H1 (cell line): ENCODE measurements at regions not wholly inside any gene's neighbourhood (a gene's known extent, or its start where the extent isn't known, plus 50 kb on each side); places are given as distances from the start of the nearest gene placed in this dataset.

Source experiments
- CTCF ChIA-PET: fragments of 300-600 bp; sonication (Branson Sonifier 250); formaldehyde crosslinking; loops from one replicate; lab custom pipeline; 2021; ENCODE audit not compliant: partially characterized antibody; lab: Charles Lee
- POLR2A ChIA-PET: fragments of 300-600 bp; sonication (Branson Sonifier 250); formaldehyde crosslinking; loops from one replicate; lab custom pipeline; 2021; ENCODE audit warnings: inconsistent platforms; ENCODE audit not compliant: partially characterized antibody; lab: Charles Lee
- DNase-seq, 2 experiments: peaks; one replicate each; pipeline versions ENCODE4 v3.0.0 to v3.0.0-alpha.2; 2010 to 2022; ENCODE audit warnings: low spot score in 2 of 2, low read depth in 1 of 2, mixed read lengths in 1 of 2
- FAIRE-seq: peaks from 2 replicates; lab custom pipeline; 2011; peaks lifted over from hg19 to GRCh38; lab: Jason Lieb, UNC
- H2AFZ ChIP-seq: 2 replicates; pipeline ENCODE4 v1.8.1; 2012; ENCODE audit warnings: low read length, inconsistent platforms
- H2AK5ac ChIP-seq: 2 replicates; pipeline ENCODE4 v1.6.1; 2013; ENCODE audit warnings: low read depth, low read length
- H2BK120ac ChIP-seq: replicated peaks from 2 replicates; pipeline ENCODE3; 2013; ENCODE audit warnings: low read depth, low read length, inconsistent platforms
- H2BK12ac ChIP-seq: 2 replicates; pipeline ENCODE4 v1.6.1; 2013; ENCODE audit warnings: low read depth, low read length
- H2BK15ac ChIP-seq: 2 replicates; pipeline ENCODE4 v1.6.1; 2013; ENCODE audit warnings: low read length
- H2BK20ac ChIP-seq: 2 replicates; pipeline ENCODE4 v1.6.1; 2013; ENCODE audit warnings: low read length
- H2BK5ac ChIP-seq: 2 replicates; pipeline ENCODE4 v1.6.1; 2013; ENCODE audit warnings: low read depth, low read length
- H3K14ac ChIP-seq: 2 replicates; pipeline ENCODE4 v1.6.1; 2013; ENCODE audit warnings: inconsistent platforms; ENCODE audit not compliant: insufficient read length
- H3K18ac ChIP-seq: 2 replicates; pipeline ENCODE4 v1.6.1; 2013; ENCODE audit warnings: low read length; ENCODE audit errors: extremely low read depth
- H3K23ac ChIP-seq: 2 replicates; pipeline ENCODE4 v1.6.1; 2013; ENCODE audit warnings: inconsistent platforms; ENCODE audit not compliant: insufficient read length
- H3K23me2 ChIP-seq: 2 replicates; pipeline ENCODE4 v1.6.1; 2013; ENCODE audit warnings: low read depth, low read length
- H3K27ac ChIP-seq: 2 replicates; pipeline ENCODE4 v1.6.1; 2011; ENCODE audit warnings: low read depth, low read length, inconsistent platforms
- H3K27me3 ChIP-seq, 4 experiments: replicated peaks in 1 of 4; 1 replicate in 1 of 4; 2 replicates in 3 of 4; pipeline versions ENCODE4 v1.6.1 to v1.8.1; 2011 to 2013; ENCODE audit warnings: low read length in 3 of 4, mild to moderate bottlenecking in 3 of 4, inconsistent platforms in 2 of 4, mixed read lengths in 2 of 4, moderate library complexity in 1 of 4; ENCODE audit not compliant: control insufficient read depth in 3 of 4, insufficient read depth in 3 of 4; ENCODE audit errors: extremely low read depth in 1 of 4
- H3K36me3 ChIP-seq, 4 experiments: 2 replicates each; pipeline versions ENCODE4 v1.6.1 to v1.8.1; 2011 to 2013; ENCODE audit warnings: mild to moderate bottlenecking in 4 of 4, low read length in 3 of 4, moderate library complexity in 2 of 4, control low read depth in 1 of 4, inconsistent platforms in 1 of 4; ENCODE audit not compliant: insufficient read depth in 4 of 4, control insufficient read depth in 2 of 4
- H3K4ac ChIP-seq: replicated peaks from 2 replicates; pipeline ENCODE3; 2013; ENCODE audit warnings: low read length, low read depth, mixed read lengths, inconsistent platforms; ENCODE audit not compliant: insufficient read length
- H3K4me1 ChIP-seq, 4 experiments: replicated peaks in 1 of 4; 1 replicate in 1 of 4; 2 replicates in 3 of 4; pipeline versions ENCODE4 v1.6.1 to v1.8.1; 2011 to 2013; ENCODE audit warnings: low read length in 3 of 4, inconsistent platforms in 2 of 4, mixed read lengths in 1 of 4; ENCODE audit not compliant: insufficient read depth in 4 of 4, control insufficient read depth in 3 of 4
- H3K4me2 ChIP-seq, 2 experiments: 2 replicates each; pipeline versions ENCODE4 v1.6.1 to v1.8.1; 2011 to 2013; ENCODE audit warnings: low read depth in 2 of 2, low read length in 2 of 2, control low read depth in 1 of 2, inconsistent platforms in 1 of 2, mild to moderate bottlenecking in 1 of 2; ENCODE audit not compliant: insufficient read depth in 1 of 2
- H3K4me3 ChIP-seq, 4 experiments: fragments of 200-600, 300-600 bp in 1 of 4; sonication (generic), shearing (Covaris generic), sonication (Bioruptor Twin) in 1 of 4; 2 replicates each; pipeline versions ENCODE4 v1.5.1 to v1.8.1; 2011 to 2016; ENCODE audit warnings: low read length in 4 of 4, low read depth in 3 of 4, control low read depth in 2 of 4, inconsistent platforms in 2 of 4, mild to moderate bottlenecking in 2 of 4, mixed read lengths in 1 of 4, moderate library complexity in 1 of 4; ENCODE audit not compliant: insufficient read depth in 2 of 4; ENCODE audit errors: extremely low read depth in 1 of 4
- H3K56ac ChIP-seq: replicated peaks from 2 replicates; pipeline ENCODE3; 2013; ENCODE audit warnings: low read depth, mild to moderate bottlenecking, mixed read lengths, low read length, inconsistent platforms; ENCODE audit not compliant: insufficient read length
- H3K79me1 ChIP-seq: 2 replicates; pipeline ENCODE4 v1.6.1; 2013; ENCODE audit warnings: low read depth, low read length, control low read depth
- H3K79me2 ChIP-seq, 2 experiments: 2 replicates each; pipeline versions ENCODE4 v1.6.1 to v1.8.1; 2012 to 2013; ENCODE audit warnings: low read length in 2 of 2, mild to moderate bottlenecking in 2 of 2, inconsistent platforms in 1 of 2; ENCODE audit not compliant: insufficient read depth in 2 of 2, control insufficient read depth in 1 of 2
- H3K9ac ChIP-seq, 4 experiments: replicated peaks in 1 of 4; 1 replicate in 1 of 4; 2 replicates in 3 of 4; pipeline versions ENCODE4 v1.6.1 to v1.8.1; 2011 to 2013; ENCODE audit warnings: low read depth in 3 of 4, low read length in 3 of 4, control low read depth in 2 of 4, mild to moderate bottlenecking in 2 of 4, moderate library complexity in 2 of 4, inconsistent platforms in 1 of 4; ENCODE audit errors: extremely low read depth in 1 of 4
- H3K9me3 ChIP-seq, 2 experiments: 2 replicates each; pipeline versions ENCODE4 v1.6.1 to v1.8.1; 2012 to 2013; ENCODE audit warnings: mild to moderate bottlenecking in 2 of 2, moderate library complexity in 2 of 2, control low read depth in 1 of 2, inconsistent platforms in 1 of 2, low read depth in 1 of 2, low read length in 1 of 2, mixed read lengths in 1 of 2; ENCODE audit not compliant: insufficient read depth in 2 of 2
- H4K20me1 ChIP-seq, 2 experiments: replicated peaks in 1 of 2; 2 replicates each; pipeline versions ENCODE3 to v1.8.1; 2011 to 2013; ENCODE audit warnings: inconsistent platforms in 2 of 2, low read length in 2 of 2, mild to moderate bottlenecking in 1 of 2; ENCODE audit not compliant: insufficient read depth in 2 of 2, control insufficient read depth in 1 of 2
- H4K5ac ChIP-seq: 2 replicates; pipeline ENCODE4 v1.6.1; 2013; ENCODE audit warnings: low read length, low read depth, mixed read lengths, inconsistent platforms; ENCODE audit not compliant: insufficient read length
- H4K8ac ChIP-seq: 2 replicates; pipeline ENCODE4 v1.8.0; 2013; ENCODE audit warnings: mild to moderate bottlenecking, moderate library complexity, low read length, inconsistent platforms; ENCODE audit not compliant: insufficient read depth; ENCODE audit errors: extremely low read depth
- H4K91ac ChIP-seq: replicated peaks from 2 replicates; pipeline ENCODE3; 2013; ENCODE audit warnings: low read length, mixed read lengths, inconsistent platforms; ENCODE audit not compliant: insufficient read length
- CBX5 ChIP-seq: fragments of 300-800, 300-1000 bp; sonication (generic); IDR thresholded peaks from 2 replicates; pipeline ENCODE4 v1.7.1; 2016; ENCODE audit warnings: antibody characterized with exemption, low read length, low read depth
- CREB1 ChIP-seq: IDR thresholded peaks from 2 replicates; pipeline ENCODE4 v1.6.1; 2012; ENCODE audit warnings: inconsistent platforms
- E2F6 ChIP-seq: IDR thresholded peaks from 2 replicates; pipeline ENCODE4 v1.6.1; 2012; ENCODE audit warnings: inconsistent platforms
- EP300 ChIP-seq, 2 experiments: IDR thresholded peaks; 1 replicate in 1 of 2; 2 replicates in 1 of 2; pipeline ENCODE4 v1.6.1; 2011 to 2012; ENCODE audit warnings: low read depth in 2 of 2, low read length in 2 of 2, mild to moderate bottlenecking in 2 of 2, borderline replicate concordance in 1 of 2, inconsistent platforms in 1 of 2, moderate library complexity in 1 of 2
- GABPA ChIP-seq: IDR thresholded peaks from 2 replicates; pipeline ENCODE4 v1.6.1; 2011; ENCODE audit warnings: mild to moderate bottlenecking, low read length, moderate library complexity, borderline replicate concordance; ENCODE audit not compliant: insufficient read depth
- JUN ChIP-seq: IDR thresholded peaks from 2 replicates; pipeline ENCODE4 v1.6.1; 2011; ENCODE audit warnings: low read depth, mild to moderate bottlenecking, improper control_type of control experiment, low read length
- MAFK ChIP-seq: IDR thresholded peaks from 2 replicates; pipeline ENCODE4 v1.6.1; 2012; ENCODE audit warnings: low read depth, mild to moderate bottlenecking, improper control_type of control experiment, low read length
- POLR2A ChIP-seq, 2 experiments: IDR thresholded peaks; 1 replicate in 1 of 2; 2 replicates in 1 of 2; pipeline ENCODE4 v1.6.1; 2011; ENCODE audit warnings: low read depth in 2 of 2, low read length in 2 of 2, mild to moderate bottlenecking in 2 of 2; ENCODE audit errors: control extremely low read depth in 1 of 2
- POLR2AphosphoS5 ChIP-seq: IDR thresholded peaks from 2 replicates; pipeline ENCODE4 v1.6.1; 2011; ENCODE audit warnings: low read depth, low read length
- TAF1 ChIP-seq: IDR thresholded peaks from 2 replicates; pipeline ENCODE4 v1.6.1; 2011; ENCODE audit warnings: mild to moderate bottlenecking, low read depth, low read length
- TCF12 ChIP-seq: IDR thresholded peaks from 2 replicates; pipeline ENCODE4 v1.6.1; 2011; ENCODE audit warnings: low read depth, mild to moderate bottlenecking, low read length

GRCh38 chr9:22700171-22700570 lies 253.5 kb downstream of the DMRTA1 start:
- H3K56ac ChIP-seq: no peak overlapping the region
- H2BK20ac ChIP-seq: no peak overlapping the region
- no peaks in the 10 kb centered on the region; the same call in 1 of the 2 replicates for H3K23me2 ChIP-seq
- no peak overlapping the region for H2BK12ac ChIP-seq
- no peaks in the 10 kb centered on the region for H3K4me1 ChIP-seq
- H3K27me3 ChIP-seq: no peaks in the 10 kb centered on the region
- DNase-seq (no peak), FAIRE-seq (no peak)
- no peak overlapping the region for H3K18ac ChIP-seq
- no peak overlapping the region for H2BK120ac ChIP-seq
- H2AK5ac ChIP-seq: no peak overlapping the region
- H3K9me3 ChIP-seq: no peaks in the 10 kb centered on the region
- no peak overlapping the region for H3K9ac ChIP-seq
- H3K23ac ChIP-seq: no peak overlapping the region
- no peak overlapping the region for H2AFZ ChIP-seq
- no peak overlapping the region for H3K4ac ChIP-seq
- no peak overlapping the region for H3K4me2 ChIP-seq
- no peak overlapping the region for H2BK15ac ChIP-seq
- H4K91ac ChIP-seq: no peak overlapping the region
- no peak overlapping the region for H4K8ac ChIP-seq
- no peak overlapping the region for H3K4me3 ChIP-seq
- no peaks in the 10 kb centered on the region for H4K20me1 ChIP-seq
- no peak overlapping the region for H3K14ac ChIP-seq
- POLR2A ChIA-PET: no interaction called here
- no peak overlapping the region for H3K27ac ChIP-seq
- no peaks in the 10 kb centered on the region for H3K79me2 ChIP-seq
- H3K79me1 ChIP-seq: no peaks in the 10 kb centered on the region
- H2BK5ac ChIP-seq: no peak overlapping the region
- CTCF ChIA-PET: interaction anchor here (0.6 to 1.4 kb wide), 3 partner anchors 11 to 20 kb away, joined by 3 to 5 read pairs (median 4); no protein-coding TSS in a partner anchor
- no peak overlapping the region for H4K5ac ChIP-seq
- H3K36me3 ChIP-seq: no peaks in the 10 kb centered on the region
- no peak for TF ChIP-seq MAFK
- TF ChIP-seq POLR2A (IDR thresholded peaks at IDR 0.05; ENCODE audit: control extremely low read depth in 1 of 2, low read depth in 2 of 2, low read length in 2 of 2): no peak
- TF ChIP-seq CREB1: no peak
- no peak for TF ChIP-seq TAF1
- no peak for TF ChIP-seq EP300 (IDR thresholded peaks at IDR 0.05; ENCODE audit: borderline replicate concordance in 1 of 2, low read depth in 2 of 2, low read length in 2 of 2)
- no peak for TF ChIP-seq TCF12
- TF ChIP-seq GABPA: no peak
- no peak for TF ChIP-seq E2F6
- TF ChIP-seq JUN: no peak
- TF ChIP-seq CBX5: no peak
- TF ChIP-seq POLR2AphosphoS5: no peak
